ENCODE measurements at regions not wholly inside any gene's neighbourhood (a gene's known extent, or its start where the extent isn't known, plus 50 kb on each side); places are given as distances from the start of the nearest gene placed in this dataset.

GRCh38 chr9:82722051-82722450, 340.9 kb downstream of the RASEF start:
- Mint-ChIP-seq H3K36me3 (ENCODE audit: low read depth) (no peaks in the 10 kb centered on the region), H3K27ac (peak overlapping the region in 1 of 3 experiments; percentile 63), H3K4me3 (no peak overlapping the region), H3K9me3 (peaks cover 3% of the 10 kb centered on the region), H3K27me3 (ENCODE audit: low read depth) (peaks cover 3% of the 10 kb centered on the region), H3K4me1 (peaks cover 18% of the 10 kb centered on the region)
- TF ChIP-seq CTCF (IDR thresholded peaks at IDR 0.05; ENCODE audit: unreplicated experiment in 3 of 3) = no peak

- Mint-ChIP-seq H3K4me3 (no peak overlapping the region), H3K4me1 (peaks cover 18% of the 10 kb centered on the region), H3K27ac (no peak overlapping the region), H3K9me3 (peaks cover 3% of the 10 kb centered on the region), H3K36me3 (ENCODE audit: low read depth) (no peaks in the 10 kb centered on the region), H3K27me3 (ENCODE audit: low read depth) (peaks cover 3% of the 10 kb centered on the region)
- no peak for TF ChIP-seq CTCF (IDR thresholded peaks at IDR 0.05; ENCODE audit: unreplicated experiment in 3 of 3)
Measured at GRCh38 chr9:82722561-82722960, 340.4 kb downstream of the RASEF start.

- Mint-ChIP-seq H3K4me3 (no peak overlapping the region), H3K27me3 (ENCODE audit: low read depth) (peaks cover 3% of the 10 kb centered on the region), H3K36me3 (ENCODE audit: low read depth) (no peaks in the 10 kb centered on the region), H3K9me3 (no peaks in the 10 kb centered on the region), H3K4me1 (peaks cover 10% of the 10 kb centered on the region), H3K27ac (no peak overlapping the region)
- TF ChIP-seq CTCF (IDR thresholded peaks at IDR 0.05; ENCODE audit: unreplicated experiment in 3 of 3) = no peak
Measured at GRCh38 chr9:82726424-82727276, 336.3 kb downstream of the RASEF start.

GRCh38 chr9:82729141-82729540, 333.8 kb downstream of the RASEF start:
- Mint-ChIP-seq H3K27ac (no peak overlapping the region), H3K9me3 (no peaks in the 10 kb centered on the region), H3K27me3 (ENCODE audit: low read depth) (peaks cover 2% of the 10 kb centered on the region), H3K36me3 (ENCODE audit: low read depth) (no peaks in the 10 kb centered on the region), H3K4me1 (peaks cover 21% of the 10 kb centered on the region), H3K4me3 (no peak overlapping the region)
- no peak for TF ChIP-seq CTCF (IDR thresholded peaks at IDR 0.05; ENCODE audit: unreplicated experiment in 3 of 3)

GRCh38 chr9:82729991-82730589, 332.9 kb downstream of the RASEF start:
- H3K36me3 Mint-ChIP-seq (ENCODE audit: low read depth) = no peaks in the 10 kb centered on the region
- no peaks in the 10 kb centered on the region for H3K9me3 Mint-ChIP-seq
- TF ChIP-seq CTCF (IDR thresholded peaks at IDR 0.05; ENCODE audit: unreplicated experiment in 3 of 3) = no peak

More at GRCh38 chr9:82729991-82730589, 332.9 kb downstream of the RASEF start:
- H3K27me3 Mint-ChIP-seq (ENCODE audit: low read depth) = peaks cover 4% of the 10 kb centered on the region
- no peak overlapping the region for H3K27ac Mint-ChIP-seq
- H3K4me1 Mint-ChIP-seq = peaks cover 26% of the 10 kb centered on the region
- no peak overlapping the region for H3K4me3 Mint-ChIP-seq

Data from nephron (organoid).